ENCODE measurements at regions not wholly inside any gene's neighbourhood (a gene's known extent, or its start where the extent isn't known, plus 50 kb on each side); places are given as distances from the start of the nearest gene placed in this dataset.
"Not testable (repeated sequence)": the region's sequence is repeated elsewhere in the genome, so short reads cannot be mapped to it uniquely, and the experiment has no call there.

DNA sequence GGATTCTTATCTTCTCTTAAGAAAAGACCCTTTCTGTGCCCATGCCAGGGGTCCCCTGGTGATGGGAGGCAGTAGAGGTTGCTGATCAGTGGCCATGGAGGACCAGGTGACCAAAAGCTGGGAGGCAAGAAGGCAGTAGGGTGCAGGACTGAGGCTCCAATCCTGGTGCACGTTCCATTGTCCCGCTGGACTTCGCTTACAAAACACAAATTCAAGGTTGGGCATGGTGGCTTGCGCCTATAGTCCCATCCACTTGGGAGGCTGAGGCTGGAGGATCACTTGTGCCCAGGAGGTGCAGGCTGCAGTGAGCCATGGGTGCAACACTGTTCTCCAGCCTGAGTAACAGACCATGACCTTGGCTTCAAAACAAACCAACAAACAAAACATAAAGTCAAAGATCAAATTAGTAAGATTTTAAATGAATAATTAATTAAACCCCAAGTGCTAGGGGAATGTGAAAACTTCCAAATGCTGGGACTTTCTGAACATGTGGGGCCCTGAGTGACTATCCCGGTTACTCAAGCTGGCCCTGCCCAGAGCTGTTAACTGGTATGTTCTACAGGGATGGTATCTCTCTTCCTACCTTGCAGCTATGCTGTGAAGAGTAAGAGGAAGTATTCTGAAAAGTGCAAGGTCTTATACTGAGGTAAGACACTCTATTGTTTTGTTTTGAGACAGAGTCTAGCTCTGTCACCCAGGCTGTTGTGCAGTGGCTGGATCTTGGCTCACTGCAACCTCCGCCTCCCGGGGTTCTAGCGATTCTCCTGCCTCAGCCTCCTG is 97.6 kb downstream of the LYZL2 start:
- Histone ChIP-seq H3K4me3 (no peak overlapping the region), H3K36me3 (no peaks in the 10 kb centered on the region)

DNA sequence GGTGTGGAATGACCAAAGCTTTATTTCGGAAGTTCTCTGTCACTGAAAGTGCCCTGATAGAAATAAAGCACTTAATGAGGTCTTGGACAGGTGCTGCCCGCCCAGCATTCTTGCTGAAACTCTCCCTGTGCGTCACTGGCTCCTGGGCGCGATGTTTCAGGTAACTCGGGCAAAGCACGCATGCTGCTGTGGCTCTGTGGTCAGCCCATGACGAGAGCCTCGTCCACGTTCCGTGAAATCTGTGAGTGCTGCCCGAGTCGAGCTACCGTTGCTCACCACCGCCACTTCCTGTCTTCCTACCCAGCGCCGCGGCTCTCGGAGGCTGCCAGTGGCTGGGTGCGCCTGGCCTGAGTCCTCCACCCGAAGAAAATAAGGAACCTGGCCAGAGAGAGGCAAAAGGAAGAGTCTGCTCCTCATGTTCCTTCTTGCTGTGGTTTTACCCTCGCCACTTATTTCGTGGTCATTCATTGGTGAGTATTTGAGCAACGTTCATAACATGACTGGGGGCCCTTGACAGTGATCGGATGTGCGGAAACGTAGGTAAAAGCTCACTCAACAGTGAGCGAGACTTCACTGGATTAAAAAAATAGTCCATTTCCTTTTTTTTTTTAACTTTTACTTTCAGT is 95.5 kb downstream of the MAP3K8 start:
- Histone ChIP-seq H3K4me3 (no peak overlapping the region), H3K27me3 (replicated peaks; ENCODE audit: insufficient read depth) (no peaks in the 10 kb centered on the region), H3K9me3 (no peaks in the 10 kb centered on the region), H3K36me3 (no peaks in the 10 kb centered on the region), H3K27ac (no peak overlapping the region), H3K4me1 (replicated peaks) (no peaks in the 10 kb centered on the region)
- 92% methylated on average over 28 of the region's 28 CpGs for WGBS
- peak; percentile 8 for DNase-seq (ENCODE audit: low spot score)
- intact Hi-C loops (cut with DNase I), result no loop called here
- TF ChIP-seq, protein P1, sequence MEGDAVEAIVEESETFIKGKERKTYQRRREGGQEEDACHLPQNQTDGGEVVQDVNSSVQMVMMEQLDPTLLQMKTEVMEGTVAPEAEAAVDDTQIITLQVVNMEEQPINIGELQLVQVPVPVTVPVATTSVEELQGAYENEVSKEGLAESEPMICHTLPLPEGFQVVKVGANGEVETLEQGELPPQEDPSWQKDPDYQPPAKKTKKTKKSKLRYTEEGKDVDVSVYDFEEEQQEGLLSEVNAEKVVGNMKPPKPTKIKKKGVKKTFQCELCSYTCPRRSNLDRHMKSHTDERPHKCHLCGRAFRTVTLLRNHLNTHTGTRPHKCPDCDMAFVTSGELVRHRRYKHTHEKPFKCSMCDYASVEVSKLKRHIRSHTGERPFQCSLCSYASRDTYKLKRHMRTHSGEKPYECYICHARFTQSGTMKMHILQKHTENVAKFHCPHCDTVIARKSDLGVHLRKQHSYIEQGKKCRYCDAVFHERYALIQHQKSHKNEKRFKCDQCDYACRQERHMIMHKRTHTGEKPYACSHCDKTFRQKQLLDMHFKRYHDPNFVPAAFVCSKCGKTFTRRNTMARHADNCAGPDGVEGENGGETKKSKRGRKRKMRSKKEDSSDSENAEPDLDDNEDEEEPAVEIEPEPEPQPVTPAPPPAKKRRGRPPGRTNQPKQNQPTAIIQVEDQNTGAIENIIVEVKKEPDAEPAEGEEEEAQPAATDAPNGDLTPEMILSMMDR (IDR thresholded peaks at IDR 0.05), result no peak

More for the DNA sequence above, 97.6 kb downstream of the LYZL2 start:
- intact Hi-C loops (cut with DNase I), result loop anchor here (2.0 kb wide), 1 partner anchor 115 kb away; no protein-coding TSS in a partner anchor
- TF ChIP-seq, protein P1 (IDR thresholded peaks at IDR 0.05), result no peak
- no peak for TF ChIP-seq POLR2A (IDR thresholded peaks at IDR 0.05)
- Histone ChIP-seq H3K27ac (no peak overlapping the region), H3K27me3 (replicated peaks; ENCODE audit: insufficient read depth) (no peaks in the 10 kb centered on the region), H3K9me3 (no peaks in the 10 kb centered on the region), H3K4me1 (replicated peaks) (no peaks in the 10 kb centered on the region)
- no peak for DNase-seq (ENCODE audit: low spot score)
- WGBS, result 94% methylated on average over 8 of the region's 8 CpGs

DNA sequence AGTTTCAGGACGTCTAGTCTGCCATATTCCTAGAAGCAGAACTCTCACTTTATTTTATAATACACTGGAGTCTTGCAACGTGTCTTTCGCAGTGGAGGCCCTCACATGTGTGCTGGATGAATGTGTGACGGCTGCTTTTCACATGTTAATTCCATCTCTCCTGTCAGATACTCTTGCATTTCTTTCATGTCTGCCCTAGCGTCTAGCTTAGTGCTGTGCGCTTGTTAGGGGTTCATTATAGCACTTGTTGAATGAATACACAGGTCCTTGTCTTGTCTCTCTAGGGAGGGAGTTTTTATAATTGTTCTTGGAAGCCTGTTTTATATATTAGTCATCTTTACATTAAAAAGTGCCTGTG is 94.4 kb downstream of the MAP3K8 start:
- no peak for TF ChIP-seq POLR2AphosphoS5 (IDR thresholded peaks at IDR 0.05)
- TF ChIP-seq, protein P1 (IDR thresholded peaks at IDR 0.05), result no peak
- TF ChIP-seq POLR2A (IDR thresholded peaks at IDR 0.05), result no peak
- Histone ChIP-seq H3K4me1 (replicated peaks) (no peaks in the 10 kb centered on the region), H3K4me3 (no peak overlapping the region), H3K36me3 (no peaks in the 10 kb centered on the region), H3K27ac (no peak overlapping the region), H3K9me3 (no peaks in the 10 kb centered on the region), H3K27me3 (replicated peaks; ENCODE audit: insufficient read depth) (no peaks in the 10 kb centered on the region)
- intact Hi-C loops (cut with DNase I), result no loop called here
- DNase-seq (ENCODE audit: low spot score), result no peak
- WGBS, result 86% methylated on average over 6 of the region's 6 CpGs

DNA sequence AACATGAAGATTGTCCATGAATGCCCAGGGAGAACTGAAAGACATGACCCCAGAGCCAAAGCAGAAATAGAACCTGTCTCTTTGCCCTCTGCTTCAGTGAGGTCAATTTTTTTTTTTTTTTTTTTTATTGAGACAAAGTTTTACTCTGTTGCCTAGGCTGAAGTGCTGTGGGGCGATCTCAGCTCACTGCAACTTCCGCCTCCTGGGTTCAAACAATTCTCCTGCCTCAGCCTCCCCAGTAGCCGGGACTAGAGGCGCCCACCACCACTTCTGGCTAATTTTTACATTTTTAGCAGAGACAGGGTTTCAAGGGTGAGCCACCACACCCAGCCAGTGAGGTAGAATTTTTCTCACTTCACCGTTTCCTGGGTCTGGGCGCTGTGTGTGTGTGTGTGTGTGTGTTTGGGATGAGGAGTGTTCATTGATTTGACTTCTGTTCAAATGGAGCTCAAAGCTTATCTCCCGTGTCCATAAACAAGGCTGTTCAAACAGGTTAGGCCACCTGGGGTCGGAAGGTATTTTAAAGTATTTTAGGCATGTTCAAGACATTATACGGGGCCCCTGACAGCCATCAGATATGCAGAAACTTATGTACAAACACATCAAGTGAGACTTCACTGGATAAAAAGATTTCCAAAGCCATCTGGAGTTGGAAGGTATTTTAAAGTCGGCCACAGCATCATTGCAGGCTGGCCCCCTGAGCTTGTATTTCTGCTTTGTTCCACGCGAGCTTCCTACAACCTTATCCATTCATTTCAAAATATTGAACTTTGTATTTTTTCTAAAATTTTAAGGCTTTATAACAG is 93.8 kb downstream of the MAP3K8 start:
- H3K4me1 ChIP-seq (replicated peaks), result no peaks in the 10 kb centered on the region
- intact Hi-C loops (cut with DNase I), result no loop called here
- 61% methylated on average over 12 of the region's 12 CpGs for WGBS

DNA sequence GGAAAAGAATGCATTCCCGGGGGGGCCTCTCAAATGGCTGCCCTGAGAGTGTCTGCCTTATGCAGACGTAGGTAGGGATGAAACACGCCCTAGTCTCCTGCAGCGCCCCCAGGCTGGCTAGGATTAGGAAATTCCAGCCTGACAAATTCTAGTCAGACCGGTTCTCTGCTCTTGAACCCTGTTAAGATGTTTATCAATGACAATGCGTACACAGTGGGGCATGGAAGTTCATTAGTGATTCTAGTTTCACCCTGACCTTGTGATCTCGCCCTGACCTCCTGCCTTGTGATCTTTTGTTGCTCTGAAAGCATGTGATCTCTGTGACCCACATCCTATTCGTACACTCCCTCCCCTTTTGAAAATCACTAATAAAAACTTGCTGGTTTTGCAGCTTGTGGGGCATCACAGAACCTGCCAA is 88.7 kb downstream of the MAP3K8 start:
- intact Hi-C loops (cut with DNase I); H3K9me3 ChIP-seq; DNase-seq (ENCODE audit: low spot score); H3K27me3 ChIP-seq (replicated peaks; ENCODE audit: insufficient read depth); H3K4me3 ChIP-seq; H3K4me1 ChIP-seq (replicated peaks); H3K27ac ChIP-seq; H3K36me3 ChIP-seq: not testable (repeated sequence)
- 37% methylated on average over 8 of the region's 8 CpGs for WGBS

More for the DNA sequence above, 93.8 kb downstream of the MAP3K8 start:
- no peak for DNase-seq (ENCODE audit: low spot score)
- H3K4me3 ChIP-seq, result no peak overlapping the region
- H3K36me3 ChIP-seq, result no peaks in the 10 kb centered on the region
- H3K9me3 ChIP-seq, result no peaks in the 10 kb centered on the region
- TF ChIP-seq POLR2AphosphoS5 (IDR thresholded peaks at IDR 0.05), result no peak
- TF ChIP-seq, protein P1 (IDR thresholded peaks at IDR 0.05), result no peak
- TF ChIP-seq POLR2A (IDR thresholded peaks at IDR 0.05), result no peak
- H3K27me3 ChIP-seq (replicated peaks; ENCODE audit: insufficient read depth), result no peaks in the 10 kb centered on the region
- H3K27ac ChIP-seq, result no peak overlapping the region
